Kidney (tissue), 13 donors: ENCODE measurements at regions not wholly inside any gene's neighbourhood (a gene's known extent, or its start where the extent isn't known, plus 50 kb on each side); places are given as distances from the start of the nearest gene placed in this dataset.

Experiments used
- DNase-seq, 5 donors: peaks; one replicate each; pipeline ENCODE4 v3.0.0-alpha.2; 2013 to 2020
- FAIRE-seq: peaks from 2 replicates; lab custom pipeline; 2012; peaks lifted over from hg19 to GRCh38; lab: Jason Lieb, UNC
- H3K27ac ChIP-seq, 2 donors: one replicate each; pipeline ENCODE4 v1.7.0; 2013; ENCODE audit warnings: low read depth in 2 of 2, low read length in 2 of 2, inconsistent platforms in 1 of 2
- H3K27me3 ChIP-seq: one replicate; pipeline ENCODE4 v1.7.1; 2013; ENCODE audit warnings: low read length, inconsistent platforms; ENCODE audit not compliant: control insufficient read depth, insufficient read depth
- H3K36me3 ChIP-seq, 3 donors: one replicate each; pipeline versions ENCODE4 v1.7.0 to v1.7.1; 2013; ENCODE audit warnings: low read length in 3 of 3, control low read depth in 1 of 3, inconsistent platforms in 1 of 3; ENCODE audit not compliant: insufficient read depth in 3 of 3, control insufficient read depth in 2 of 3
- H3K4me1 ChIP-seq, 3 donors: one replicate each; pipeline versions ENCODE4 v1.7.0 to v1.7.1; 2013; ENCODE audit warnings: low read length in 3 of 3, inconsistent platforms in 1 of 3, low read depth in 1 of 3; ENCODE audit not compliant: control insufficient read depth in 2 of 3, insufficient read depth in 2 of 3
- H3K4me3 ChIP-seq, 3 donors: one replicate each; pipeline versions ENCODE4 v1.7.0 to v1.8.1; 2013; ENCODE audit warnings: low read length in 3 of 3, control low read depth in 1 of 3, inconsistent platforms in 1 of 3
- H3K9ac ChIP-seq, 3 donors: one replicate each; pipeline versions ENCODE4 v1.7.0 to v1.7.1; 2013; ENCODE audit warnings: low read length in 3 of 3, control low read depth in 1 of 3, inconsistent platforms in 1 of 3
- H3K9me3 ChIP-seq, 3 donors: one replicate each; pipeline versions ENCODE4 v1.7.0 to v1.7.1; 2013; ENCODE audit warnings: low read length in 3 of 3, control low read depth in 1 of 3, inconsistent platforms in 1 of 3; ENCODE audit not compliant: control insufficient read depth in 2 of 3, insufficient read depth in 1 of 3
- CTCF ChIP-seq: IDR thresholded peaks from 3 replicates; pipeline ENCODE4 v1.5.1; 2012; ENCODE audit warnings: mild to moderate bottlenecking, moderate library complexity, borderline replicate concordance; ENCODE audit not compliant: insufficient read depth; ENCODE audit errors: extremely low read depth
- intact Hi-C: fragments of 100-400 bp; cut with DNase I; formaldehyde crosslinking; loops from one replicate; pipeline ENCODE4 v1.11.1; 2022
- donor health status: control.
- donor health status: control.
- donor health status: control.
- donor health status: control.
- donor health status: control.
- donor health status: DM: yes; HTN: yes; CAD: no.
- donor health status: Normal renal cell carcinoma (clear cell type).

DNA sequence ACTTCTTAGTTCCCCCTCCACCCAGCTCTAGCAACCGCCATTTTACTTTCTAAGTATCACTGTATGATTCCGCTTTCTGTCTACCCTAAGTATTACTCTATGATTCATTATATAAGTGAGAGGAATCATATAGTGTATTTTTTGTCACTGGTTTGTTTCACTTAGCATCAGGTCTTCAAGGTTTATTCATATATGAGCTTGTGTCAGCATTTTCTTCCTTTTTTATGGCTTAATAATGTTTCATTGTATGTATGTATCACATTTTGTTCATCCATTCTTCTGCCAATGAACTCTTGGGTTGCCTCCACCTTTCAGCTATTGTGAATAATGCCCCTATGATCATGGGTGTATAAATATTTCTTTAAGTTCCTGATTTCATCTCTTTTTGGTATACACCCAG lies 222.8 kb downstream of the SNCAIP start:
- H3K27ac ChIP-seq: no peak overlapping the region
- FAIRE-seq (no peak), DNase-seq (no peak)
- intact Hi-C loops: no loop called here
- no peak overlapping the region for H3K9ac ChIP-seq
- no peak for TF ChIP-seq CTCF
- H3K4me1 ChIP-seq: no peaks in the 10 kb centered on the region
- H3K27me3 ChIP-seq: no peaks in the 10 kb centered on the region
- no peaks in the 10 kb centered on the region for H3K9me3 ChIP-seq
- H3K4me3 ChIP-seq: no peak overlapping the region
- H3K36me3 ChIP-seq: no peaks in the 10 kb centered on the region

- FAIRE-seq (no peak), DNase-seq (no peak)
- intact Hi-C loops: no loop called here
- Histone ChIP-seq H3K9me3 (no peaks in the 10 kb centered on the region), H3K4me1 (no peaks in the 10 kb centered on the region), H3K36me3 (no peaks in the 10 kb centered on the region), H3K4me3 (no peak overlapping the region), H3K27ac (no peak overlapping the region), H3K27me3 (no peaks in the 10 kb centered on the region), H3K9ac (no peak overlapping the region)
- TF ChIP-seq CTCF: no peak
These were observed 229.4 kb downstream of the SNCAIP start for GRCh38 chr5:122541388-122541787.

DNA sequence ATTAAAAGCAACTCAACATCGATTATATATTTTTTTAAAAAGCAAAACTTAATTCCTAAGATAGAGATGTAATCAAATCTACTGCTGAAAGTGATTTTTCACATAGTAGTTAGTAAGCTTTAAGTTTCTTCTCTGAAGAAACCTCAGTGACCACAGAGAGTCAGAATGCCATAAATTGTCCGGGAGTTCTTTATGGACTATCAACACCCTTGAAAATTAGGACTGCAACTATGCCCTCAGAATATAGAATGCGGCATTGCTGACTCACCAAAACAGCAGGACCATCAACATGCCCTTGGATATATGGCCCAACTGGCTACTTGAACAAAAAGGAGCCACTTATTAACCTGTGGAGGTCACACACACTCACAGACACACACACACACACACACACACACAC lies 228.9 kb upstream of the SNX2 start:
- H3K9ac ChIP-seq: no peak overlapping the region
- DNase-seq (no peak), FAIRE-seq (no peak)
- no peak overlapping the region for H3K27ac ChIP-seq
- no peak overlapping the region for H3K4me3 ChIP-seq
- H3K27me3 ChIP-seq: no peaks in the 10 kb centered on the region
- no peaks in the 10 kb centered on the region for H3K36me3 ChIP-seq
- TF ChIP-seq CTCF: no peak
- H3K9me3 ChIP-seq: no peaks in the 10 kb centered on the region
- intact Hi-C loops: no loop called here
- H3K4me1 ChIP-seq: no peaks in the 10 kb centered on the region

DNA sequence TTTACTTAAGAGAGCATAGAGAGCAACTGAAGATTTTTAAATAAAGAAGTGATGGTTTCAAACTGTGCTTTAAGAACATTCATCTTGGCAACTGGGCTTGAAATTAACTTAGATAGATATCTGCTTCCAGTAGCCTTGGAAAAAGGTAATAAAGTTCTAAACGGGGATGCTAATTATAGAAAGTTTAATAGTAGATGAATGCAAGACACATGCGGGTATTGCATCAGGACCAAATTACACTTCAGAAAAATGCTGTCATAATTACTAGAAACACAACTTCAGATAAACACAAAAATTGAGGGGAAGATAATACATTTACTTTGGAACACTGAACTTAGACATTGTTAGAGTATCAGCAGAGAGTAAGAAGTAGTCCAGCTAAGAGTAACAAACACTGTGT lies 227.7 kb upstream of the SNX2 start:
- H3K9me3 ChIP-seq: no peaks in the 10 kb centered on the region
- H3K4me3 ChIP-seq: no peak overlapping the region
- FAIRE-seq (no peak), DNase-seq (no peak)
- no peak overlapping the region for H3K9ac ChIP-seq
- intact Hi-C loops: no loop called here
- no peaks in the 10 kb centered on the region for H3K36me3 ChIP-seq
- H3K4me1 ChIP-seq: no peaks in the 10 kb centered on the region
- no peak for TF ChIP-seq CTCF
- no peaks in the 10 kb centered on the region for H3K27me3 ChIP-seq
- no peak overlapping the region for H3K27ac ChIP-seq
